HUES48 (cell line): ENCODE measurements at regions not wholly inside any gene's neighbourhood (a gene's known extent, or its start where the extent isn't known, plus 50 kb on each side); places are given as distances from the start of the nearest gene placed in this dataset.
A peak's percentile ranks its signal among the peaks of the same experiment; 100 is the strongest.

ENCODE experiments used
- H3K27ac ChIP-seq: one replicate; pipeline ENCODE4 v1.7.0; 2013; ENCODE audit warnings: low read depth, low read length, inconsistent platforms
- H3K27me3 ChIP-seq: 2 replicates; pipeline ENCODE4 v1.6.1; 2013; ENCODE audit warnings: mild to moderate bottlenecking, low read length; ENCODE audit not compliant: control insufficient read depth, insufficient read depth
- H3K36me3 ChIP-seq: 2 replicates; pipeline ENCODE4 v1.6.1; 2013; ENCODE audit warnings: low read length; ENCODE audit not compliant: control insufficient read depth, insufficient read depth
- H3K4me1 ChIP-seq: 2 replicates; pipeline ENCODE4 v1.6.1; 2013; ENCODE audit warnings: mild to moderate bottlenecking, low read length; ENCODE audit not compliant: control insufficient read depth, insufficient read depth
- H3K4me3 ChIP-seq: 2 replicates; pipeline ENCODE4 v1.5.1; 2013; ENCODE audit warnings: mild to moderate bottlenecking, low read depth, low read length
- H3K9ac ChIP-seq: 2 replicates; pipeline ENCODE4 v1.6.1; 2013; ENCODE audit warnings: mild to moderate bottlenecking, low read depth, low read length, moderate library complexity
- H3K9me3 ChIP-seq: 2 replicates; pipeline ENCODE4 v1.6.1; 2013; ENCODE audit warnings: low read length; ENCODE audit not compliant: control insufficient read depth, insufficient read depth

- H3K4me3 ChIP-seq: no peak overlapping the region
- no peak overlapping the region for H3K9ac ChIP-seq
- H3K27ac ChIP-seq: no peak overlapping the region
These were observed 1353.4 kb downstream of the PCDH7 start for GRCh38 chr4:32073542-32073941.

GRCh38 chr4:32087211-32087610 lies 1367.0 kb downstream of the PCDH7 start:
- Histone ChIP-seq H3K9ac (no peak overlapping the region), H3K36me3 (no peaks in the 10 kb centered on the region), H3K27me3 (no peaks in the 10 kb centered on the region), H3K4me3 (no peak overlapping the region), H3K4me1 (no peaks in the 10 kb centered on the region), H3K9me3 (no peaks in the 10 kb centered on the region), H3K27ac (no peak overlapping the region)

More at GRCh38 chr4:32073542-32073941, 1353.4 kb downstream of the PCDH7 start:
- Histone ChIP-seq H3K9me3 (no peaks in the 10 kb centered on the region), H3K27me3 (no peaks in the 10 kb centered on the region), H3K4me1 (no peaks in the 10 kb centered on the region), H3K36me3 (no peaks in the 10 kb centered on the region)

- no peak overlapping the region for H3K9ac ChIP-seq
- no peaks in the 10 kb centered on the region for H3K9me3 ChIP-seq
- no peak overlapping the region for H3K27ac ChIP-seq
- no peaks in the 10 kb centered on the region for H3K27me3 ChIP-seq
- no peak overlapping the region for H3K4me3 ChIP-seq
- H3K4me1 ChIP-seq: no peaks in the 10 kb centered on the region
- no peaks in the 10 kb centered on the region for H3K36me3 ChIP-seq
These were observed 1374.8 kb downstream of the PCDH7 start for GRCh38 chr4:32094987-32095386.

- no peak overlapping the region for H3K27ac ChIP-seq
- H3K4me1 ChIP-seq: peaks cover 8% of the 10 kb centered on the region; the same call in 1 of the 2 replicates
- H3K4me3 ChIP-seq: no peak overlapping the region
- H3K9me3 ChIP-seq: no peaks in the 10 kb centered on the region
- no peak overlapping the region for H3K9ac ChIP-seq
- H3K27me3 ChIP-seq: no peaks in the 10 kb centered on the region
- H3K36me3 ChIP-seq: no peaks in the 10 kb centered on the region
These were observed 1382.7 kb downstream of the PCDH7 start for GRCh38 chr4:32102896-32103295.

- H3K27ac ChIP-seq: no peak overlapping the region
- H3K4me1 ChIP-seq: peaks cover 8% of the 10 kb centered on the region; the same call in 1 of the 2 replicates
- no peak overlapping the region for H3K9ac ChIP-seq
- H3K27me3 ChIP-seq: no peaks in the 10 kb centered on the region
- H3K9me3 ChIP-seq: no peaks in the 10 kb centered on the region
- no peak overlapping the region for H3K4me3 ChIP-seq
- H3K36me3 ChIP-seq: no peaks in the 10 kb centered on the region
These were observed 1386.6 kb downstream of the PCDH7 start for GRCh38 chr4:32106767-32107166.

- H3K9ac ChIP-seq: no peak overlapping the region
- no peaks in the 10 kb centered on the region for H3K4me1 ChIP-seq
- no peak overlapping the region for H3K27ac ChIP-seq
- no peak overlapping the region for H3K4me3 ChIP-seq
- H3K27me3 ChIP-seq: no peaks in the 10 kb centered on the region
- no peaks in the 10 kb centered on the region for H3K9me3 ChIP-seq
- no peaks in the 10 kb centered on the region for H3K36me3 ChIP-seq
These were observed 1392.7 kb downstream of the PCDH7 start for GRCh38 chr4:32112891-32113290.

- H3K36me3 ChIP-seq: no peaks in the 10 kb centered on the region
- no peaks in the 10 kb centered on the region for H3K4me1 ChIP-seq
- no peak overlapping the region for H3K9ac ChIP-seq
- no peak overlapping the region for H3K27ac ChIP-seq
- H3K9me3 ChIP-seq: no peaks in the 10 kb centered on the region
- H3K4me3 ChIP-seq: no peak overlapping the region
- no peaks in the 10 kb centered on the region for H3K27me3 ChIP-seq
These were observed 1397.5 kb downstream of the PCDH7 start for GRCh38 chr4:32117693-32118092.

- H3K27ac ChIP-seq: no peak overlapping the region
These were observed 1399.7 kb downstream of the PCDH7 start for GRCh38 chr4:32119907-32120306.

GRCh38 chr4:32128549-32128948 lies 1408.4 kb downstream of the PCDH7 start:
- Histone ChIP-seq H3K4me3 (no peak overlapping the region), H3K36me3 (no peaks in the 10 kb centered on the region), H3K27me3 (no peaks in the 10 kb centered on the region), H3K9ac (no peak overlapping the region), H3K4me1 (peaks cover 5% of the 10 kb centered on the region), H3K27ac (no peak overlapping the region), H3K9me3 (no peaks in the 10 kb centered on the region)

More at GRCh38 chr4:32119907-32120306, 1399.7 kb downstream of the PCDH7 start:
- Histone ChIP-seq H3K9ac (no peak overlapping the region), H3K4me3 (no peak overlapping the region), H3K36me3 (no peaks in the 10 kb centered on the region), H3K4me1 (no peaks in the 10 kb centered on the region), H3K9me3 (no peaks in the 10 kb centered on the region), H3K27me3 (no peaks in the 10 kb centered on the region)

GRCh38 chr4:32129967-32130366 lies 1409.8 kb downstream of the PCDH7 start:
- H3K9ac ChIP-seq: no peak overlapping the region

GRCh38 chr4:32133141-32133540 lies 1413.0 kb downstream of the PCDH7 start:
- H3K27me3 ChIP-seq: no peaks in the 10 kb centered on the region
- peak overlapping the region; percentile 5 for H3K27ac ChIP-seq
- H3K9ac ChIP-seq: no peak overlapping the region
- H3K9me3 ChIP-seq: no peaks in the 10 kb centered on the region
- H3K36me3 ChIP-seq: no peaks in the 10 kb centered on the region
- no peak overlapping the region for H3K4me3 ChIP-seq
- H3K4me1 ChIP-seq: peaks cover 9% of the 10 kb centered on the region

More at GRCh38 chr4:32129967-32130366, 1409.8 kb downstream of the PCDH7 start:
- no peaks in the 10 kb centered on the region for H3K36me3 ChIP-seq
- H3K27ac ChIP-seq: no peak overlapping the region
- H3K4me3 ChIP-seq: no peak overlapping the region
- H3K9me3 ChIP-seq: no peaks in the 10 kb centered on the region
- peaks cover 9% of the 10 kb centered on the region for H3K4me1 ChIP-seq
- H3K27me3 ChIP-seq: no peaks in the 10 kb centered on the region

- Histone ChIP-seq H3K36me3 (no peaks in the 10 kb centered on the region), H3K4me1 (peaks cover 9% of the 10 kb centered on the region), H3K27ac (peak overlapping the region; percentile 72), H3K27me3 (no peaks in the 10 kb centered on the region), H3K9me3 (no peaks in the 10 kb centered on the region), H3K4me3 (no peak overlapping the region), H3K9ac (no peak overlapping the region)
These were observed 1413.6 kb downstream of the PCDH7 start for GRCh38 chr4:32133734-32134133.
